ENCODE measurements at regions not wholly inside any gene's neighbourhood (a gene's known extent, or its start where the extent isn't known, plus 50 kb on each side); places are given as distances from the start of the nearest gene placed in this dataset.
A peak's percentile ranks its signal among the peaks of the same experiment; 100 is the strongest.

DNA sequence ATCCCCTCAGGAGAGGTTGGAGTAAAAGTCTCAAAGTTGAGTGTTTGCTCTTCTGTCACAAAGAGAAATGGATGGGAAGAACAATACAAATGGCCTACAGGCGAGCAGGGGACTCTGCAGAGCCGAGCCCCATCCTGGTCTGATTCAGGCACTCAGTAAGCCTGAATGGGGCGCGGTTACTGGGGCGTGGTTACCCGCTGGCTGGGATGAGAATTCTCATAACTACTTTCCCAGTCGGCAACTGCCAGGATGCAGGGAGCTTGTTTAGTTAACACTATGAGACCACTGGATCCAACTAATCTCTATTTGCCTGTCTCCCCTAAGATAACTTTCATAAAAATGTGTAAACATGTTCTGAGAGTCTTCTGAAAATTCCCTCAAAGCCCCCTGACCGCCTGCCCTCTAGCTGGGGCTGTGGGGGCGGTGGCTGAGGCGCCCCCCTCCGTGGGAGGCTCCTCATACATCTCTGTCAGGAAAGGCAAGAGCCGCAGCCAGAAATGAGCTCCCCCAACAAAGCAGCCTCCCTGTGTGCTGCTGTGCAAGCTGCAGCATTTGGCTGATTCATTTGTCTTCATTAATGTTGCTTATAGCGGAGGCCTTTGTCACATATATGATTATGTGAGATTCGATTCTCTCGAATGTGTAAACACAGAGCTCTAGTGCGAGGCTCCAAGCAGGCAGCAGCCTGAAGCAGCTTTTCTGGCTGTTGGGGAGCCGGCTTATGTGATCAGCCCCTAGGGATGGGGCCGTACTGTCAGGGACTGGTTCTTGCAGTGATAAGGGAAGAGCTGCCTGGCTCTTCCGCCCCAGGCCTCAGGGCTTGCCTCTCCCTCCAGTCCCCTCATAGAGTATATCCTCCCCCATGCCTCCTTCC, 126.1 kb upstream of the ARHGAP5 start:
- no peaks in the 10 kb centered on the region for H3K9me3 ChIP-seq
- H3K4me3 ChIP-seq = no peak overlapping the region
- H3K27ac ChIP-seq = peak overlapping the region; percentile 42 to 88 (median 75)
- peaks cover 0 to 25% (median 9%) of the 10 kb centered on the region in 6 donors for H3K4me1 ChIP-seq
- H3K27me3 ChIP-seq (replicated peaks in 1 of 7) = no peaks in the 10 kb centered on the region
- peak; percentile 80 for DNase-seq
- intact Hi-C loops (cut with DNase I; ENCODE audit: low total_unique reads) = no loop called here
- TF ChIP-seq, protein P1, sequence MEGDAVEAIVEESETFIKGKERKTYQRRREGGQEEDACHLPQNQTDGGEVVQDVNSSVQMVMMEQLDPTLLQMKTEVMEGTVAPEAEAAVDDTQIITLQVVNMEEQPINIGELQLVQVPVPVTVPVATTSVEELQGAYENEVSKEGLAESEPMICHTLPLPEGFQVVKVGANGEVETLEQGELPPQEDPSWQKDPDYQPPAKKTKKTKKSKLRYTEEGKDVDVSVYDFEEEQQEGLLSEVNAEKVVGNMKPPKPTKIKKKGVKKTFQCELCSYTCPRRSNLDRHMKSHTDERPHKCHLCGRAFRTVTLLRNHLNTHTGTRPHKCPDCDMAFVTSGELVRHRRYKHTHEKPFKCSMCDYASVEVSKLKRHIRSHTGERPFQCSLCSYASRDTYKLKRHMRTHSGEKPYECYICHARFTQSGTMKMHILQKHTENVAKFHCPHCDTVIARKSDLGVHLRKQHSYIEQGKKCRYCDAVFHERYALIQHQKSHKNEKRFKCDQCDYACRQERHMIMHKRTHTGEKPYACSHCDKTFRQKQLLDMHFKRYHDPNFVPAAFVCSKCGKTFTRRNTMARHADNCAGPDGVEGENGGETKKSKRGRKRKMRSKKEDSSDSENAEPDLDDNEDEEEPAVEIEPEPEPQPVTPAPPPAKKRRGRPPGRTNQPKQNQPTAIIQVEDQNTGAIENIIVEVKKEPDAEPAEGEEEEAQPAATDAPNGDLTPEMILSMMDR (IDR thresholded peaks at IDR 0.05 in 8 of 11, conservative IDR thresholded peaks at IDR 0.05 in 3 of 11) = peak in 1 of 11 experiments; percentile 16
- TF ChIP-seq POLR2A (IDR thresholded peaks at IDR 0.05) (no peak), POLR2AphosphoS5 (IDR thresholded peaks at IDR 0.05) (peak in 1 of 3 donors; percentile 46)
- 47 to 64% (median 50%) methylated on average over 17 to 19 of the region's 19 CpGs for WGBS, 5 donors
- no peaks in the 10 kb centered on the region for H3K36me3 ChIP-seq

DNA sequence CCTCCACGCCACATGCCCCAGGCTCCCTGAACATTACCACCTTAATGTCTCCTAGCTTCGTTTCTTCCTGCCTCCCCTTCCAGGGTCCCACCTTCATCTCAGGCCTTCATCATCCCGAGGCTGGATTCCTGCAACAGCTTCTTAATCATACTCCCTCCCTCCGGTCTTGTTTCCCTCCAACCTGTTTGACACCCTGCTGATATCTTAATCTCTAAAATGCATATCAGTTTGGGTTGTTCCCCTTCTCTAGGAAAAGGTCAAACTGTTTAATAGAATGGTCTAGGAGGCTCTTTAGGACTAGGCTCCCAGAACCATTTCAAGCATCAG, 125.5 kb upstream of the ARHGAP5 start:
- intact Hi-C loops (cut with DNase I; ENCODE audit: low total_unique reads) = no loop called here
- Histone ChIP-seq H3K4me3 (no peak overlapping the region), H3K4me1 (peaks cover 0 to 25% (median 9%) of the 10 kb centered on the region in 6 donors), H3K27ac (peak overlapping the region in 7 of 8 donors; percentile 42 to 88 (median 76)), H3K9me3 (no peaks in the 10 kb centered on the region), H3K27me3 (replicated peaks in 1 of 7) (no peaks in the 10 kb centered on the region), H3K36me3 (no peaks in the 10 kb centered on the region)
- TF ChIP-seq POLR2AphosphoS5 (IDR thresholded peaks at IDR 0.05) (no peak), POLR2A (IDR thresholded peaks at IDR 0.05) (no peak)
- TF ChIP-seq, protein P1 (IDR thresholded peaks at IDR 0.05 in 8 of 11, conservative IDR thresholded peaks at IDR 0.05 in 3 of 11) = no peak
- WGBS, 5 donors = 65 to 84% (median 80%) methylated on average over 4 of the region's 4 CpGs
- no peak for DNase-seq

DNA sequence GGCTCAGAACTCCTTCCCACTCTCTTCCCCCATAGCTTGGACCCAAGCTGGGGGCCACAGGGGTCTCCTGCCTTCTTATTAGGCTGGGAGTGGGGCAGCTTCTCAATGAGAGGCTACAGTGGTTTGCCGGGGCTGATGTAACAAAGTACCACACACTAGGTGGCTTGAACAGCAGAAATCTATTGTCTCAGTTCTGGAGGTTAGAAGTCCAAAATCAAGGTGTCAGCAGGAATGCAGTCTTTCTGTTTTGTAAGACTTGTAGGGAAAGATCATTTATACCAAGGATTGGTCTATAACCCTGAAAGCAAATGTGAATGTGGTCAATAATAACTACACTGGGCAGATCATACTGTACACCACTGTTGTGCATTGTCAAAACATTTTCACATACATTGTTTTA, 124.5 kb upstream of the ARHGAP5 start:
- no peak overlapping the region for H3K4me3 ChIP-seq
- H3K27ac ChIP-seq = peak overlapping the region in 6 of 8 donors; percentile 24 to 88 (median 75)
- H3K4me1 ChIP-seq = peaks cover 0 to 25% (median 9%) of the 10 kb centered on the region in 6 donors
- H3K9me3 ChIP-seq = no peaks in the 10 kb centered on the region
- no peaks in the 10 kb centered on the region for H3K27me3 ChIP-seq (replicated peaks in 1 of 7)
- no peak for DNase-seq
- intact Hi-C loops (cut with DNase I; ENCODE audit: low total_unique reads) = no loop called here
- TF ChIP-seq POLR2A (IDR thresholded peaks at IDR 0.05) = no peak
- TF ChIP-seq, protein P1 (IDR thresholded peaks at IDR 0.05 in 8 of 11, conservative IDR thresholded peaks at IDR 0.05 in 3 of 11) = no peak
- TF ChIP-seq POLR2AphosphoS5 (IDR thresholded peaks at IDR 0.05) = no peak
- H3K36me3 ChIP-seq = no peaks in the 10 kb centered on the region
- WGBS, 5 donors = 81 to 100% (median 82%) methylated on average over 1 of the region's 1 CpG

DNA sequence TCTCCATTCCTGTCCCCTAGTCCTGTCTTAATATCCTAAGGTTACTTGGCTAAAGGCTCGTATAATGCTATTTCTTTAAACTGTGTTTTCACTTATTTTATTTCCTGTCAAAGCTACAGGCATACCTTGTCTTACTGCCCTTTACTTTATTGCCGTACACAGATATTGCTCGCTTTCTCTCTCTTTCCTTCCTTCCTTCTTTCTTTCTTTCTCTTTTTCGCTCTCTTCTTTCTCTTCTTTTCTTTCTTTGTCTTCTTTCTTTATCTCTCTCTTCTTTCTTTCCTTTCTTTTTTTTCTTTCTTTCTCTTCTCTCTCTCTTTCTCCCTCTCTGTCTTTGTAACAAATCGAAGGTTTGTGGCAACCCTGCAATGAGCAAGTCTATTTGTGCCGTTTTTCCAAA, 123.9 kb upstream of the ARHGAP5 start:
- WGBS, 5 donors = 91 to 93% (median 93%) methylated on average over 6 of the region's 6 CpGs
- H3K4me1 ChIP-seq = peaks cover 0 to 25% (median 9%) of the 10 kb centered on the region in 6 donors
- no peaks in the 10 kb centered on the region for H3K9me3 ChIP-seq
- TF ChIP-seq POLR2A (IDR thresholded peaks at IDR 0.05) (no peak), POLR2AphosphoS5 (IDR thresholded peaks at IDR 0.05) (no peak)
- TF ChIP-seq, protein P1 (IDR thresholded peaks at IDR 0.05 in 8 of 11, conservative IDR thresholded peaks at IDR 0.05 in 3 of 11) = no peak
- no peak overlapping the region for H3K4me3 ChIP-seq
- H3K27ac ChIP-seq = peak overlapping the region in 2 of 8 donors; percentile 83 to 88
- no peaks in the 10 kb centered on the region for H3K27me3 ChIP-seq (replicated peaks in 1 of 7)
- intact Hi-C loops (cut with DNase I; ENCODE audit: low total_unique reads) = no loop called here
- H3K36me3 ChIP-seq = no peaks in the 10 kb centered on the region
- DNase-seq = no peak
